Pancreas (tissue), 10 donors: ENCODE measurements at regions not wholly inside any gene's neighbourhood (a gene's known extent, or its start where the extent isn't known, plus 50 kb on each side); places are given as distances from the start of the nearest gene placed in this dataset.
"Not testable (repeated sequence)": the region's sequence is repeated elsewhere in the genome, so short reads cannot be mapped to it uniquely, and the experiment has no call there.

Experiments used
- ATAC-seq, 4 donors: fragments of 200-7000 bp; cut with Tn5 transposase; one replicate each; pipeline versions ENCODE4 v1.8.0 to v1.9.1; 2020; ENCODE audit warnings: mild to moderate bottlenecking in 4 of 4, moderate library complexity in 4 of 4
- DNase-seq, 6 donors: peaks; one replicate each; pipeline ENCODE4 v3.0.0-alpha.2; 2020
- FAIRE-seq: peaks from 2 replicates; lab custom pipeline; 2012; peaks lifted over from hg19 to GRCh38; lab: Jason Lieb, UNC
- H3K27ac ChIP-seq, 4 donors: fragments of 200-600 bp; sonication (generic); 1 replicate in 3 of 4; 2 replicates in 1 of 4; pipeline versions ENCODE4 v1.5.0 to v1.8.0; 2020
- H3K27me3 ChIP-seq, 4 donors: fragments of 200-600 bp; one replicate each; pipeline ENCODE4 v1.8.0; 2021
- H3K36me3 ChIP-seq, 3 donors: fragments of 200-600 bp; sonication (generic) in 1 of 3; one replicate each; pipeline versions ENCODE4 v1.5.0 to v1.8.0; 2020 to 2021
- H3K4me1 ChIP-seq, 3 donors: fragments of 200-600 bp; one replicate each; pipeline ENCODE4 v1.8.0; 2021
- H3K4me3 ChIP-seq, 4 donors: fragments of 200-600 bp; sonication (generic) in 2 of 4; one replicate each; pipeline versions ENCODE4 v1.5.0 to v1.8.0; 2020 to 2021
- H3K9me3 ChIP-seq, 4 donors: fragments of 200-600 bp; one replicate each; pipeline ENCODE4 v1.8.0; 2021
- WGBS, 2 donors: extraction: QIAGEN DNeasy Blood & Tissue Kit; methylation state at CpG; one replicate each; pipeline ENCODE4 v1.1.7; 2013; 5-methylcytosine and 5-hydroxymethylcytosine counted together
- intact Hi-C, 3 donors: fragments of 100-400 bp; cut with DNase I; formaldehyde crosslinking; loops; one replicate each; pipeline versions ENCODE4 v1.11.1 to v1.14.2; 2022
- TF ChIP-seq, protein P1 (sequence below), 4 donors: fragments of 200-600 bp; sonication (generic) in 3 of 4; IDR thresholded peaks; one replicate each; pipeline versions ENCODE4 v1.5.0 to v1.8.0; 2021; ENCODE audit warnings: antibody characterized with exemption in 4 of 4
- donor health status: healthy with polysubstance abuse.
- donor health status: DM: no; HTN: no; CAD: no; lungs with moderate emphysema.
- donor health status: DM: no; HTN: no; CAD: no.
- donor health status: control.
- donor health status: control.
- donor health status: Bipolar disorder and iron deficiency.
- donor health status: DM: yes; HTN: yes; CAD: no.
- donor health status: DM: no; HTN: no; CAD: no.
- donor health status: DM: no; HTN: no; CAD: no.
- donor health status: DM: yes; HTN: yes; CAD: no.

DNA sequence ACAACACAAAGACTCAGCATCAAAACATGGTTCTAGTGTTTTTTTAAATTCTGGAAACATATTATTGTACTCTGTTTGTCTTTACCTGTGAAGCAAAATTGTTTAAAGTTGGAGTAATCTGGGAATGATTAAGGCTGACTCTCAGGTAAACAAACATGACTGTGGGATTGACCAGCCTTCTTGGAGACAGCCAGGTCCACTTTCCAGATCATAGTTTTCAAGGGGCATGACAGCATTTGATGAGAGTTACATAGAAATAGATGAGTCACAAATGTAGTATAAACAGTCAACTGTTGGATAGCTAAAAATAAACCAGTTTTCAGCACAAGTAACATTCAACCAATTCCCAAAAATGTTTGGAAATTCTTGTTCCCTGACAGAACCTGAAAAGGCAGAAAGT lies 1680.9 kb downstream of the OLFM4 start:
- DNase-seq: no peak
- Histone ChIP-seq H3K9me3 (no peaks in the 10 kb centered on the region), H3K4me1 (no peaks in the 10 kb centered on the region), H3K27me3 (no peaks in the 10 kb centered on the region), H3K36me3 (no peaks in the 10 kb centered on the region), H3K27ac (no peak overlapping the region), H3K4me3 (no peak overlapping the region)
- intact Hi-C loops: no loop called here
- no peak for FAIRE-seq
- no peak for ATAC-seq
- TF ChIP-seq, protein P1, sequence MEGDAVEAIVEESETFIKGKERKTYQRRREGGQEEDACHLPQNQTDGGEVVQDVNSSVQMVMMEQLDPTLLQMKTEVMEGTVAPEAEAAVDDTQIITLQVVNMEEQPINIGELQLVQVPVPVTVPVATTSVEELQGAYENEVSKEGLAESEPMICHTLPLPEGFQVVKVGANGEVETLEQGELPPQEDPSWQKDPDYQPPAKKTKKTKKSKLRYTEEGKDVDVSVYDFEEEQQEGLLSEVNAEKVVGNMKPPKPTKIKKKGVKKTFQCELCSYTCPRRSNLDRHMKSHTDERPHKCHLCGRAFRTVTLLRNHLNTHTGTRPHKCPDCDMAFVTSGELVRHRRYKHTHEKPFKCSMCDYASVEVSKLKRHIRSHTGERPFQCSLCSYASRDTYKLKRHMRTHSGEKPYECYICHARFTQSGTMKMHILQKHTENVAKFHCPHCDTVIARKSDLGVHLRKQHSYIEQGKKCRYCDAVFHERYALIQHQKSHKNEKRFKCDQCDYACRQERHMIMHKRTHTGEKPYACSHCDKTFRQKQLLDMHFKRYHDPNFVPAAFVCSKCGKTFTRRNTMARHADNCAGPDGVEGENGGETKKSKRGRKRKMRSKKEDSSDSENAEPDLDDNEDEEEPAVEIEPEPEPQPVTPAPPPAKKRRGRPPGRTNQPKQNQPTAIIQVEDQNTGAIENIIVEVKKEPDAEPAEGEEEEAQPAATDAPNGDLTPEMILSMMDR (IDR thresholded peaks at IDR 0.05): no peak

DNA sequence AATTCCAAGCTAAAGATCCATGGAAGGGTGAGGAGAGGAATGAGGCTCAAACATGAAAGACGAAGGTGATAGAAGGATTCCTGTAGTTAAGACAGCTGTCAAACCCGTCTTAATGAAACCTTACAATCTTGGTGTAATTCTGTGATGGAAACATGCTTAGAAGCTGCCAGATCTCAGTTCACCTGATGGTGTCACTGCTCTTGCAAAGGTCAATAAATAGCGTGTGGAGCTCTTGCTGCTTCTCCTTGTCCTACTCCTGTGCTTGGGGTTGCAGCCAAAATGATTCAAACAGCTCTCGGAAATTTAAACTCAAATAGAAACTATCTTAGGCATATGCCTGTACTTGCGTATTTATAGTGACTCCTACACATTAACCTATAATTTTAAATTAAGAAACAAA lies 1705.0 kb downstream of the OLFM4 start:
- 35 to 52% methylated on average over 5 of the region's 5 CpGs for WGBS, 2 donors
- H3K36me3 ChIP-seq: no peaks in the 10 kb centered on the region
- TF ChIP-seq, protein P1 (IDR thresholded peaks at IDR 0.05): no peak
- no peak overlapping the region for H3K27ac ChIP-seq
- no peaks in the 10 kb centered on the region for H3K27me3 ChIP-seq
- no peaks in the 10 kb centered on the region for H3K4me1 ChIP-seq
- ATAC-seq: no peak
- intact Hi-C loops: no loop called here
- FAIRE-seq: no peak
- no peak overlapping the region for H3K4me3 ChIP-seq
- DNase-seq: no peak
- H3K9me3 ChIP-seq: no peaks in the 10 kb centered on the region

DNA sequence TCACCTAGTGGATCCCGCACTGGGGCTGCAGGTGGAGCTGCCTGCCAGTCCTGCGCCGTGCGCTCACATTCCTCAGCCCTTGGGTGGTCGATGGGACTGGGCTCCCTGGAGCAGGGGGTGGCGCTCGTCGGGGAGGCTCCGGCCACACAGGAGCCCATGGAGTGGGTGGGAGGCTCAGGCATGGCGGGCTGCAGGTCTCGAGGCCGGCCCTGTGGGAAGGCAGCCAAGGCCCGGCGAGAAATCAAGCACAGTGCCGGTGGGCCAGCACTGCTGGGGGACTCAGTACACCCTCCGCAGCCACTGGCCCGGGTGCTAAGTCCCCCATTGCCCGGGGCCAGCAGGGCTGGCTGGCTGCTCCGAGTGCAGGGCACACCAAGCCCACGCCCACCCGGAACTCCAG lies 1708.6 kb downstream of the OLFM4 start:
- peak in 1 of 6 donors; percentile 27 for DNase-seq
- WGBS, 2 donors: 88 to 93% methylated on average over 9 to 21 of the region's 21 CpGs
- ATAC-seq, H3K4me1 ChIP-seq, H3K9me3 ChIP-seq, intact Hi-C loops, H3K36me3 ChIP-seq, FAIRE-seq, H3K27ac ChIP-seq, H3K27me3 ChIP-seq, H3K4me3 ChIP-seq: not testable (repeated sequence)

DNA sequence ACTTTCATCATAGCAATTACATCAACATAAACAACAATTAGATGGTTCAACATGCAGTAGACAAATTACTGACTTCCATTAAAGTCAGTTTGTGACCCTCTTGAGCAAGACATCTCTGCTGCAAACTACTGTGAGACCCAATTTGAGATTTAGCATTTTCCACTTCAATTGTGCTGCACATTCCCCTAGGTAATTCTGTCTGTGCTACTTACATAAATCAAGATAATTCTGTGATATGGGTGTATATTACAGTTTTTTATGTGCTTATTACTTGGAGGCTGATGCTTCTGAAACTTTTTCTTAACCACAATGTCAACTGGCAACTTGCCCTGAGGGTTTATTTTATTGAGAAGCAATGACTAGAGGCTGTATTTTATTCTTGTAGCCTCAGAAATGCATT lies 1714.4 kb downstream of the OLFM4 start:
- DNase-seq: no peak
- ATAC-seq: no peak
- Histone ChIP-seq H3K4me3 (no peak overlapping the region), H3K36me3 (no peaks in the 10 kb centered on the region), H3K9me3 (no peaks in the 10 kb centered on the region), H3K27me3 (no peaks in the 10 kb centered on the region), H3K27ac (no peak overlapping the region), H3K4me1 (no peaks in the 10 kb centered on the region)
- FAIRE-seq: no peak
- TF ChIP-seq, protein P1 (IDR thresholded peaks at IDR 0.05): no peak
- intact Hi-C loops: no loop called here

DNA sequence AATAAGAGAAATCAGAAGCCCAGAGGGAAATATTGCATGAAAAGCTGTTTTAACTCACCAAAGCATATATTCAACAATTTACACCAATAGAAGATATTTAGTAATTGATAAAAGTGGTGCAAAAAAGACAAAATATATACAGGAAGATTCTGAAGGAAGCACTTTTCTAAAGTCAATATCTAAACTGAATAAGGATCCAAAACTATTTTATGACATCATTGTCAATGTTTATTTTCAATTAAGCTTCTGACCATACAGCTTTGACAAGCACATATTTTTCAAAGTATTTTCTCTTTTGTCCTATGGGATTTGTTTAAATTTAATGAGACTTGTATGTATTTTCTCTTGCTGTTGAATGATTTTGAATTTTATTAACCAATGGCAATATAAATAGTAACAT lies 1716.1 kb downstream of the OLFM4 start:
- no peak for ATAC-seq
- FAIRE-seq: no peak
- intact Hi-C loops: no loop called here

More for the DNA sequence above, 1716.1 kb downstream of the OLFM4 start:
- no peaks in the 10 kb centered on the region for H3K9me3 ChIP-seq
- H3K27me3 ChIP-seq: no peaks in the 10 kb centered on the region
- TF ChIP-seq, protein P1 (IDR thresholded peaks at IDR 0.05): no peak
- no peaks in the 10 kb centered on the region for H3K36me3 ChIP-seq
- DNase-seq: no peak
- H3K27ac ChIP-seq: no peak overlapping the region
- H3K4me3 ChIP-seq: no peak overlapping the region
- no peaks in the 10 kb centered on the region for H3K4me1 ChIP-seq
